Lower leg skin (tissue), 3 donors: ENCODE measurements at regions not wholly inside any gene's neighbourhood (a gene's known extent, or its start where the extent isn't known, plus 50 kb on each side); places are given as distances from the start of the nearest gene placed in this dataset.

Source experiments
- POLR2A ChIP-seq, 2 donors: fragments of 450-650 bp; IDR thresholded peaks; one replicate each; pipeline ENCODE4 v1.6.1; 2016 to 2017; ENCODE audit warnings: antibody characterized with exemption in 2 of 2, mild to moderate bottlenecking in 1 of 2, moderate library complexity in 1 of 2
- TF ChIP-seq, protein P1 (sequence below), 3 donors: fragments of 450-650 bp; IDR thresholded peaks; one replicate each; pipeline ENCODE4 v1.5.1; 2016; ENCODE audit warnings: antibody characterized with exemption in 3 of 3, mild to moderate bottlenecking in 3 of 3, moderate library complexity in 2 of 3

DNA sequence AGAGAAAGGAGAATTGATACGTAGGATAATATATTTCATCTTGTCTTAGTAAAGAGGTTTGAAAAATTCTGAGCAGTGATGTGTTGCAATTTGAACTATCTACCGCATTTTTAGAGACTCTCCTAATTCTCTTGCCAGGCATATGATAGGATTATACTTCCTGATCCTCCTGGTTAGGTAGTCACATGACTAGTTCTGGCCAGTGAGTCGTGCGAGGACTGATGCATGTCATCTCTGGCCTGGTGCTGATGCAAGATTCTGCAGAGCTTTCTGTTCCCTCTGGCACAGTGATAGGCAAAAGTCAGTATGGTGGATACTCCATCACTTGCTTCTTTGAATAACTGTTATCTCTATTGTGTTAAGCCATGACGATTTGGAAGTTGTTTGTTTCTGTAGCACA, 277.6 kb upstream of the NAALADL2 start:
- TF ChIP-seq, protein P1, sequence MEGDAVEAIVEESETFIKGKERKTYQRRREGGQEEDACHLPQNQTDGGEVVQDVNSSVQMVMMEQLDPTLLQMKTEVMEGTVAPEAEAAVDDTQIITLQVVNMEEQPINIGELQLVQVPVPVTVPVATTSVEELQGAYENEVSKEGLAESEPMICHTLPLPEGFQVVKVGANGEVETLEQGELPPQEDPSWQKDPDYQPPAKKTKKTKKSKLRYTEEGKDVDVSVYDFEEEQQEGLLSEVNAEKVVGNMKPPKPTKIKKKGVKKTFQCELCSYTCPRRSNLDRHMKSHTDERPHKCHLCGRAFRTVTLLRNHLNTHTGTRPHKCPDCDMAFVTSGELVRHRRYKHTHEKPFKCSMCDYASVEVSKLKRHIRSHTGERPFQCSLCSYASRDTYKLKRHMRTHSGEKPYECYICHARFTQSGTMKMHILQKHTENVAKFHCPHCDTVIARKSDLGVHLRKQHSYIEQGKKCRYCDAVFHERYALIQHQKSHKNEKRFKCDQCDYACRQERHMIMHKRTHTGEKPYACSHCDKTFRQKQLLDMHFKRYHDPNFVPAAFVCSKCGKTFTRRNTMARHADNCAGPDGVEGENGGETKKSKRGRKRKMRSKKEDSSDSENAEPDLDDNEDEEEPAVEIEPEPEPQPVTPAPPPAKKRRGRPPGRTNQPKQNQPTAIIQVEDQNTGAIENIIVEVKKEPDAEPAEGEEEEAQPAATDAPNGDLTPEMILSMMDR (IDR thresholded peaks at IDR 0.05), result no peak
- no peak for TF ChIP-seq POLR2A (IDR thresholded peaks at IDR 0.05)
